ENCODE measurements at regions not wholly inside any gene's neighbourhood (a gene's known extent, or its start where the extent isn't known, plus 50 kb on each side); places are given as distances from the start of the nearest gene placed in this dataset.

DNA sequence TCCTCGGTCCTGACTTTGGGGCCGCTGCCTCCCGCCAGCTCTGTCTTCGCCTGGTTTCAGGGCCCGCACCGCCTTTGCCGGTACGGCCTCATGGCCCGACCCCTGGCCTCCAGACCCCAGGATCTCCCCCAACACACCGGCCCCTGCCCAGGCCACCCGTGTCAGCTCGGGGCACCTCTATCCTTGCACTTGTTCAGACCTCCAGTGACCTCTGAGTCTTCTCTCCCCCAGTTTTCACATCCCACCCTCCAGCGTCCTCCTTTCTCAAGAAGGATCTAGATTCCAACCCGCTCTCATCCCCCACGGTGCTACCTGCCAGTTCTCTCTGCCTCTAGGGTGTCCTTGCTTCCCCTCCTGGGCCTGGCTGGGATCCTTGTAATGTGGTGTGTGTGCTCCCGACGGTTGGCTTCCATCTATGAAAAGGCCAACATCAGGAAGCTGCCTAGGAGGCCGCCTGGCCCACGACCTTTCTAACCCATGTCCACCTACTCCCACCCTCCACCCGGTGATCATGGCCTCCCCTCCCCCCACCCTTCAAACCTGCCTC, 61.1 kb downstream of the SPATA31C2 start:
- DNase-seq (ENCODE audit: low read depth in 3 of 3, low spot score in 1 of 3), result no peak

DNA sequence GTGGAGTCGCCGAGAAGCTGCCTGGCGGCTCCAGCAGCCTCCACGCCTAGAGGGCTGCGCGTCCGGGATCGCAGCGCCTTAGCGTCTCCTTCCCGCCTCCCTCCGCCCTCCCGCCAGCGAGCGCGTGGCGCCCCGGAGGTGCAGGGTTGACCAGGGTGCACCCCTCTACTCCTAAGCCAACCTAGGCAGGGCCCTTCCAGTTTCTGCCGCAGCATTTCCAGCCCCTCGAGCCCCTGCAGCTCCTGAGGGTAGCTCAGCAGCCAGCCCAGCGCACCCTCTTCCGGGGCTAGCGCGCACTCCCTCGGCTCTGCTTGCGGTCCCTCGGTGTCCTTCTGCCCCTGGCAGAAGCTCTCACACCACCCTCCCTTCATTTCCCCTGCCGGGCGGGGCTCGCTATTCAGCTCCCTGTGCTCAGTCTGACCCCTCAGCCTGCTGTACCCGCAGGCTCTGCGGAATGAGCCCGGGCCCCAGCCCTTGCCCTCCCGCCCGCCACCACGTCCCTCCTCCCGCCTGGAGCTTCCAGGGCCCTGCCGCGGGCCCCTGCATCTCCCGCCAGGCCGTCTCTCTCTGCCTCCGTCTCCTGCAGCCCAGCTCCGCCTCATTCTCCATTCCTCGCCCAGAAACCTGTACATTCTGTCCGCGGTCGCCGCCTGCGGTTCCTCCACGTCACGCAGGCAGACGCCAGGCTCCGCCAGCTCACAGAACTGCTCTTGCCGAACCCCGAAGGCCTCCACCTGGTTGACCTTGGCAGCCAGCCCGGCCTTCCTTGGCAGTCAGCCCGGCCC, 61.8 kb downstream of the SPATA31C2 start:
- DNase-seq (ENCODE audit: low read depth in 3 of 3, low spot score in 1 of 3), result peak in 1 of 3 donors; percentile 10

DNA sequence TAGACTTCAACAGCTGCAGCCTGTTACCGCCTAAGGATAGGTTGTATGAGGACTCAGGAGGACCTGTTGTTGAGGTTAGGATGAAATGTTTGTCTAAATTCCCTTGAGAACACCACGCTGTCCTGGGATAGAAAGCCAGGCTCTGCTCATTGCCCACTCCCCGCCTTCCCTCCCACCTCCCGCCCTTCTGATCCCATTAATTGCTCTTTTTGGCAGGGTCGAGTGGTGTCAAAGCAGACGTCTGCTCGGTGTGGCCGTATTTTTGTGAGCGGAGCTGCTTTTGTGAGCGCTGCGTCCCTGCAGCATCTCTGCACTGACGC, 62.3 kb downstream of the SPATA31C2 start:
- DNase-seq (ENCODE audit: low read depth in 3 of 3, low spot score in 1 of 3), result no peak

- DNase-seq (ENCODE audit: low read depth in 3 of 3, low spot score in 1 of 3), result no peak
These were observed 62.8 kb downstream of the SPATA31C2 start for GRCh38 chr9:88075506-88075905.

DNA sequence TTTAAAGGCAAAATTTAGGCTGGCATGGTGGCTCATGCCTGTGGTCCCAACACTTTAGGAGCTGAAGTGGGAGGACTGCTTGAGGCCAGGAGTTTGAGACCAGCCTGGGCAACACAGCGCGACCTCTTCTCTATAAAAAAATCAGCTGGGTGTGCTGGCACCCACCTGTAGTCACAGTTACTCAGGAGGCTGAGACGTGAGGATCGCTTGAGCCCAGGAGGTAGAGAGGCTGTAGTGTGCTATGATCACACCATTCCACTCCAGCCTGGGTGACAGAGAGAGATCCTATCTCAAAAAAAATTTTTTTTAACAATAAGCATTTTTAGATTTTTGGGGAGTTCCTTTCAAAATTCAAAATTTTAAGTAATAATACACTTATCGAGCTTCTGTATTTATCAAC, 63.3 kb downstream of the SPATA31C2 start:
- DNase-seq (ENCODE audit: low read depth in 3 of 3, low spot score in 1 of 3), result no peak

DNA sequence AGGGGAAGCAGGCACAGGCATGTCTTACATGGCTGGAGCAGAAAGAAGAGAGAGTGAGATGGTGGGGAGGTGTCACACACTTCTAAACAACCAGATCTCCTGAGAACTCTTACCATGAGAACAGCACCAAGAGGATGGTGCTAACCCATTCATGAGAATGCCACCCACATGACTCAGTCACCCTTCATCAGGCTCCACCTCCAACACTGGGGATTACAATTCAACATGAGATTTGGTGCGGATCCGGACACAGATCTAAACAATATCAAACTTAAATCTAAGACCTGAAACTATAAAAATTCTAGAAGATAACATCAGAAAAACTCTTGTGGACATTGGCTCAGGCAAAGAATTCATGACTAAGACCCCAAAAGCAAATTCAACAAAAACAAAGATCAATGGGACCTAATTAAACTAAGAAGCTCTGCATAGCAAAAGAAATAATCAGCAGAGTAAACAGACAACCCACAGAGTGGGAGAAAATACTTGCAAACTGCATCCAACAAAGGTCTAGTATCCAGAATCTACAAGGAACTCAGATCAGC, 65.4 kb downstream of the SPATA31C2 start:
- no peak for DNase-seq (ENCODE audit: low read depth in 3 of 3, low spot score in 1 of 3)

DNA sequence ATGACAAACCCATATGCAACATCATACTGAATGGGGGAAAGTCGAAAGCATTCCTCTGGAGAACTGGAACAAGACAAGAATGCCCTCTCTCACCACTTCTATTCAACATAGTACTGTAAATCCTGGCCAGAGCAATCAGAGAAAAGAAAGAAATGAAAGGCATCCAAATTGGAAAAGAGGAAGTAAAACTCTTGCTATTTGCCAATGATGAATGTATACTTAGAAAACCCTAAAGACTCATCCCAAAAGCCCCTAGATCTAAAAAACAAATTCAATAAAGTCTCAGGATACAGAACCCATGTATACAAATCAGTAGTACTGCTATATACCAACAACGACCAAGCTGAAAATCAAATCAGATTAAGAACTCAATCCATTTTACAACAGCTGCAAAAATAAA, 66.9 kb downstream of the SPATA31C2 start:
- DNase-seq (ENCODE audit: low read depth in 3 of 3, low spot score in 1 of 3), result no peak

- no peak for DNase-seq (ENCODE audit: low read depth in 3 of 3, low spot score in 1 of 3)
These were observed 72.7 kb downstream of the SPATA31C2 start for GRCh38 chr9:88065619-88066018.

DNA sequence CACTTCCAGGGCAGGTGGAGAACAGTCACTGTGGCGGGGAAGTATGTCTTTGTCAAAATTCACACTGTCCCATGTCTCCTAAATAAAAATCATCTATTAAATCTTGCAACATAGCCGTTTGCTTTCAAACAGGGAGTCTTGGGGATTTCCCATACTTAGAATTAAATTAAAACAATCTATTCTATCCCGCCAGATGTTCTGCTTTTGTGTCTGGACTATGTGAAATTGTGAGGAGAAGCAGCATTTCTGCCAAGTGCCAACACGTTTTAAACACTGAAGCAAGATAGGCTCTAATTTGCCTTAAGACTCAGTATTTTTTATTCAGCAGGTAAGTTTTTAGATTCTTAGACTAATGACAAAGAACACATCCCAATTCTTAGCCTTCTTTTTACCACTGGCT, 73.7 kb downstream of the SPATA31C2 start:
- no peak for DNase-seq (ENCODE audit: low read depth in 3 of 3, low spot score in 1 of 3)

- no peak for DNase-seq (ENCODE audit: low read depth in 3 of 3, low spot score in 1 of 3)
These were observed 77.5 kb downstream of the SPATA31C2 start for GRCh38 chr9:88060746-88061145.

DNA sequence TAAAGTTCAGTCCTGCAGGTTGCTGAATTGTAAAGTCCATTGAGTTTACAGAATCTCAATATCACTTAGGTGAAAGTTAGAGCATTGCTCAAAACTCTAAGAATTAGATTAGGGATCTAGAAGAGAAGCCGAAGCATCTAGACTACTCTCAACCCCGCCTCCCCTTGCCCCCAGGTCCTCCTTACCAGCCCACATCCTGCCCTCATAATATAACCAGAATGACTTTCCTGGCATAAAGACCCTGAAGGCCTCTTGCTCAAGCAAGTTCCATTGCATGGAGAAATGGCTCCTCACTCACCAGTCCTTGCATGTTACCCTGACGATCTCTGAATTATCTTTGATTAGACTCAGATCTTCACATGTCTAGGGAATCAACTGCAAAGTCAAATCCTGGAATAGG, 78.8 kb downstream of the SPATA31C2 start:
- DNase-seq (ENCODE audit: low read depth in 3 of 3, low spot score in 1 of 3), result no peak

DNA sequence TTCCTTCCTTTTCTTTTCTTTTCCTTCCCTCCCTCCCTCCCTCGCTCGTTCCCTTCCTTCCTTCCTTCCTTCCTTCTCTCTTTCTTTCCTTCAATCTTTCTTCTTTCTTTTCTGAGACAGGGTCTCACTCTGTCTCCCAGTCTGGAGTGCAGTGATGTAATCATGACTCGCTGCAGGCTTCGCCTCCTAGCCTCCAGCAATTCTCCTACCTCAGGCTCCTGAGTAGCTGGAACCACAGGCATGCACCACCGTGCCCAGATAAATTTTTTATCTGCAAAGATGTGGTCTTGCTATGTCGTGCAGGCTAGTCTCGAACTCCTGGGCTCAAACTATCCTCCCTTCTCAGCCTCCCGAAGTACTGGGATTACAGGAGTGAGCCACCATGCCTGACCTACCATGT, 81.4 kb downstream of the SPATA31C2 start:
- DNase-seq (ENCODE audit: low read depth in 3 of 3, low spot score in 1 of 3), result no peak

DNA sequence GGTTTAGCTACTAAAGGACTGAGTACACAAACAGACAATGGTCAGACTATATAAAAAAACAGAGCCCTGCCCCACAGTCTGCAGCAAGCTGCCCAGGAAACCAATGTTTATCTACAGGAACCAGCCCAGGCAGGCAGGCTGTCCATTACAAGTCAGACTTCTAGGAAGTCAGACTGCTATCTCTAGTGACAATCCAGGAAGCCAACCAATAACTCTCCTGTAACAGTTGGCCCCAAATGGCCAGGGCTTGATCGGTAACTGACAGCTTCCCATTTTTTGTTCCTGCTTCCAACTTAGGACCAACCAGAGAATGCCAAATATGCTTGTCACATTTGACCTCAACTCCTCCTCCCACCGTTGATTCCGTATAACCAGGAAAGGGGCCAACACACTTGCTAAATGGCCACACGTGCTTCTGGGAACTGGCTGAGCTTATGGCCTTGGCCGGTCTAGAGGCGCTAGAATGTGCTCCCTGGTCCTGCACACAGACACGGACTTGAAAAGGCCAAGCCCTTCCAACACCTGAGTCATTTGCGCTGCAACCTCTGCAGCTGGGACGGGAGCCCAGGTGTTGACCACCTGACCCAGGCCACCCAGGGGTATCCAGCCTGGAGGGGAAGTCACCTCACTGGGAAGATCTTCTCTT, 79.6 kb upstream of the CDK20 start:
- DNase-seq (ENCODE audit: low read depth in 3 of 3, low spot score in 1 of 3), result no peak

DNA sequence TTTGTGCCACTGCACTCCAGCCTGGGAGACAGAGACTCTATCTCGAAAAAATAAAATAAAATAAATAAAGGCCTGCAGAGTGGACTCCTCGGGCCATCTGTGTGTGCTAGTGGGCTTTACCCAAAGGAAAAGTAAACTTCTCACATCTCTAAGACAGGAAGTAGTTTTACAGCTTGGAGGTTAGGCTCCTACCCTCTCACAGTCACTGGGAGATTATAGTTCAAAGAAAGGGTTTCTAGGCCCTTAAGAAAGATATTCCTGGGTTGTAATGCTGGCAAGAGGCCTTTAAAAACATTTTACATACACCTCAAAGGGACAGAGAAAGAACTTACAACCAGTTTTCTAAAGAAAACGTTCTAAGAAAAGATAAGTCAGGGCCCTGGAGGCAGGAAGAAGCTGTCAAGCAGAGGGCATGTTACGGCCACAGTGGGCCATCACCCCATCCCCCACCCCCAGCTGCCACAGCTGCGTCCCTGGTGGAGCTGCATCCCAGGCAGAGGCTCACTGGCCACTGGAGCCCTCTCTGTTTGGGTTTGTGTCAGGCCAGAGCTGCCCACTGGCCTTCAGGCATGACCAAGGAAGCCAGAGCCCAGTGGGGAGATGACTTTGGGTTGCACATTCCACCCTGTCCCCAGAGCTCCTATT, 78.1 kb upstream of the CDK20 start:
- no peak for DNase-seq (ENCODE audit: low read depth in 3 of 3, low spot score in 1 of 3)

- DNase-seq (ENCODE audit: low read depth in 3 of 3, low spot score in 1 of 3), result no peak
These were observed 76.8 kb upstream of the CDK20 start for GRCh38 chr9:88051138-88051537.

- DNase-seq (ENCODE audit: low read depth in 3 of 3, low spot score in 1 of 3), result no peak
These were observed 75.5 kb upstream of the CDK20 start for GRCh38 chr9:88049677-88050307.

- DNase-seq (ENCODE audit: low read depth in 3 of 3, low spot score in 1 of 3), result no peak
These were observed 72.2 kb upstream of the CDK20 start for GRCh38 chr9:88046542-88046941.

DNA sequence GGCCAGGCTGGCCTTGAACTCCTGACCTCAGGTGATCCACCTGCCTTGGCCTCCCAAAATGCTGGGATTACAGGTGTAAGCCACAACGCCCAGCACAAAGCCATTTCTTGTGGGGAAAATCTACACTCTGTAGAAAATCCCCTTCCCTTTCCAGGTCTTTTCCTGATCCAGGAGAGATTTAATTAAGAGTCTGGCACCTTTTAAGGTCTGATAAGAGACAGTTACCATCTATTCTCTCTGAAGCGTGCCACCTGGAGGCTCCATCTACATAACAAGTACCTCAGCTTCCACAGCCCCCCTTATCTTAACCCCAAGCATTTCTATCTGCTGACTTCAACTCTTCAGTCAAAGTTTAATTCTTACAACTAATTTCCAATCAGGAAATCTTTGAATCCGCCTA, 71.4 kb upstream of the CDK20 start:
- DNase-seq (ENCODE audit: low read depth in 3 of 3, low spot score in 1 of 3), result no peak

DNA sequence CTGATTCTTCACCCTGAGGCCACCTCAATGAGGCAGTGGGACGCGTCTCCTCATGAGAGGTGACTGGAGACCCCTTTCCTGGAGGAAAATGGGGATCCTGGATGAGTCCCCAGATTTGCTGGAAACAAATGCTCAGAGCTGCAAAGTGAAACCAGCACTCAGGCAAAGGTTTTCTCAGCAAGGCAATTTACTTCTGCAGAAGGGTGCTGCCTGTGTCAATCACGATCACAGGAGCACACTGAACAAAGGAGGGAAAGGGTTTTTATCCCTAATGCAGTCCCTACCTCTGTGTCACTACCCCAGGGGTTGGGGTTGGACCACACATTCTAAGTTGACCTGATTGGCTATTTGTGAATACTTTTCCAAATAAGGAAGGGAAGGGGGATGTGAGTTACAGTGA, 69.9 kb upstream of the CDK20 start:
- no peak for DNase-seq (ENCODE audit: low read depth in 3 of 3, low spot score in 1 of 3)

DNA sequence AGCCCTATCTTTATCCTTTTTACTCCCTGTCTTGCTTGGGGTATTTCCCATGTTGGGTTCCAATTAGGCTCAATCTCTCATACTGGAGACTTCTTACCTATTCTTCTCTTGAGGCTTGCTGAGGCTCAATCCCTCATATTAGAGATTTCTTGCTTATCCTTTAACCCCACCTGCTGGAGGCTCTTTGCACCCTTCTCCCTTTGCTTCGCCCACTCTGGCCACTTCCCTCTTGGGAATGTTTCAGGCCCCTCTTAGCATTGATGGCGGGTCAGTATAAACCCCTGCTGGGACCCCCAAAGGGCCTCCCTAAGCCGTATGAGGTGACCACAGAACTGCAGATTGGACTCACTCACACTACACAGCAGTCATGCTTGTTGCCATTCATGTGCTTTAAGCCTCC, 69.3 kb upstream of the CDK20 start:
- no peak for DNase-seq (ENCODE audit: low read depth in 3 of 3, low spot score in 1 of 3)

- DNase-seq (ENCODE audit: low read depth in 3 of 3, low spot score in 1 of 3), result no peak
These were observed 67.1 kb upstream of the CDK20 start for GRCh38 chr9:88041447-88041846.
